IPS DF 19.7 (cell line): ENCODE measurements at regions not wholly inside any gene's neighbourhood (a gene's known extent, or its start where the extent isn't known, plus 50 kb on each side); places are given as distances from the start of the nearest gene placed in this dataset.

Experiments
- DNase-seq: peaks from one replicate; pipeline ENCODE4 v3.0.0-alpha.2; 2013; ENCODE audit warnings: low read depth, low spot score

GRCh38 chr6:1257778-1258177 lies 54.1 kb upstream of the FOXQ1 start:
- DNase-seq, result no peak

GRCh38 chr6:1256435-1257008 lies 55.4 kb upstream of the FOXQ1 start:
- no peak for DNase-seq

GRCh38 chr6:1255636-1256365 lies 56.1 kb upstream of the FOXQ1 start:
- DNase-seq, result no peak

- no peak for DNase-seq
These were observed 57.6 kb upstream of the FOXQ1 start for GRCh38 chr6:1254326-1254725.

GRCh38 chr6:1253816-1254215 lies 58.1 kb upstream of the FOXQ1 start:
- DNase-seq, result no peak

- no peak for DNase-seq
These were observed 60.4 kb upstream of the FOXQ1 start for GRCh38 chr6:1251198-1252155.

GRCh38 chr6:1250489-1251197 lies 61.3 kb upstream of the FOXQ1 start:
- no peak for DNase-seq

- DNase-seq, result no peak
These were observed 64.0 kb upstream of the FOXQ1 start for GRCh38 chr6:1247894-1248293.

GRCh38 chr6:1247056-1247455 lies 64.8 kb upstream of the FOXQ1 start:
- DNase-seq, result no peak

GRCh38 chr6:1244941-1245340 lies 67.0 kb upstream of the FOXQ1 start:
- DNase-seq, result no peak

- no peak for DNase-seq
These were observed 67.6 kb upstream of the FOXQ1 start for GRCh38 chr6:1244278-1244677.

- DNase-seq, result no peak
These were observed 69.5 kb upstream of the FOXQ1 start for GRCh38 chr6:1242446-1242845.

- no peak for DNase-seq
These were observed 69.9 kb upstream of the FOXQ1 start for GRCh38 chr6:1242021-1242420.

- no peak for DNase-seq
These were observed 71.1 kb upstream of the FOXQ1 start for GRCh38 chr6:1240766-1241318.

- DNase-seq, result no peak
These were observed 72.1 kb upstream of the FOXQ1 start for GRCh38 chr6:1239805-1240204.

- no peak for DNase-seq
These were observed 73.9 kb upstream of the FOXQ1 start for GRCh38 chr6:1238040-1238439.

GRCh38 chr6:1237636-1238035 lies 74.3 kb upstream of the FOXQ1 start:
- no peak for DNase-seq

- no peak for DNase-seq
These were observed 76.1 kb upstream of the FOXQ1 start for GRCh38 chr6:1235825-1236224.

GRCh38 chr6:1233924-1234323 lies 78.0 kb upstream of the FOXQ1 start:
- no peak for DNase-seq

- no peak for DNase-seq
These were observed 79.3 kb upstream of the FOXQ1 start for GRCh38 chr6:1232578-1232977.

GRCh38 chr6:1231941-1232340 lies 80.0 kb upstream of the FOXQ1 start:
- DNase-seq, result no peak
